ENCODE measurements at regions not wholly inside any gene's neighbourhood (a gene's known extent, or its start where the extent isn't known, plus 50 kb on each side); places are given as distances from the start of the nearest gene placed in this dataset.

GRCh38 chr6:25062070-25062811 lies 126.5 kb upstream of the RIPOR2 start:
- Histone ChIP-seq H2AFZ (ENCODE audit: low read length) (no peak overlapping the region), H3K27me3 (ENCODE audit: control insufficient read depth, insufficient read depth, low read length) (no peaks in the 10 kb centered on the region), H3K9ac (ENCODE audit: insufficient read depth, low read length) (no peak overlapping the region), H3K9me3 (ENCODE audit: control insufficient read depth, insufficient read depth, low read depth, low read length) (no peaks in the 10 kb centered on the region), H3K36me3 (ENCODE audit: control insufficient read depth, insufficient read depth, low read length) (no peaks in the 10 kb centered on the region), H3K4me3 (replicated peaks in 1 of 4; ENCODE audit: control extremely low read depth in 1 of 4, insufficient read depth in 1 of 4, low read depth in 3 of 4, low read length in 4 of 4) (no peak overlapping the region), H3K79me2 (ENCODE audit: control insufficient read depth, insufficient read depth, low read length) (no peaks in the 10 kb centered on the region), H3K4me2 (ENCODE audit: extremely low read depth, insufficient read depth, low read length) (no peak overlapping the region), H3K4me1 (ENCODE audit: control insufficient read depth, extremely low read depth, insufficient read depth, low read length) (no peaks in the 10 kb centered on the region), H4K20me1 (ENCODE audit: control insufficient read depth, extremely low read depth, insufficient read depth, low read length) (no peaks in the 10 kb centered on the region), H3K27ac (ENCODE audit: insufficient read depth, low read length) (no peak overlapping the region)
- no peak for DNase-seq (ENCODE audit: low read depth in 2 of 2)
- TF ChIP-seq EZH2 (IDR thresholded peaks at IDR 0.05; ENCODE audit: low read length, missing control alignments) (no peak), CTCF (conservative IDR thresholded peaks at IDR 0.05 in 1 of 2, IDR thresholded peaks at IDR 0.05 in 1 of 2; ENCODE audit: low read depth in 1 of 2, low read length in 2 of 2) (no peak)

GRCh38 chr6:25064006-25064405 lies 128.2 kb upstream of the RIPOR2 start:
- no peak for TF ChIP-seq EZH2 (IDR thresholded peaks at IDR 0.05; ENCODE audit: low read length, missing control alignments)
- TF ChIP-seq CTCF (conservative IDR thresholded peaks at IDR 0.05 in 1 of 2, IDR thresholded peaks at IDR 0.05 in 1 of 2; ENCODE audit: low read depth in 1 of 2, low read length in 2 of 2) = no peak
- Histone ChIP-seq H3K79me2 (ENCODE audit: control insufficient read depth, insufficient read depth, low read length) (no peaks in the 10 kb centered on the region), H3K27ac (ENCODE audit: insufficient read depth, low read length) (no peak overlapping the region), H3K4me3 (replicated peaks in 1 of 4; ENCODE audit: control extremely low read depth in 1 of 4, insufficient read depth in 1 of 4, low read depth in 3 of 4, low read length in 4 of 4) (no peak overlapping the region), H3K36me3 (ENCODE audit: control insufficient read depth, insufficient read depth, low read length) (no peaks in the 10 kb centered on the region), H3K27me3 (ENCODE audit: control insufficient read depth, insufficient read depth, low read length) (no peaks in the 10 kb centered on the region), H3K4me2 (ENCODE audit: extremely low read depth, insufficient read depth, low read length) (no peak overlapping the region), H4K20me1 (ENCODE audit: control insufficient read depth, extremely low read depth, insufficient read depth, low read length) (no peaks in the 10 kb centered on the region), H3K9ac (ENCODE audit: insufficient read depth, low read length) (no peak overlapping the region), H2AFZ (ENCODE audit: low read length) (no peak overlapping the region), H3K4me1 (ENCODE audit: control insufficient read depth, extremely low read depth, insufficient read depth, low read length) (no peaks in the 10 kb centered on the region), H3K9me3 (ENCODE audit: control insufficient read depth, insufficient read depth, low read depth, low read length) (no peaks in the 10 kb centered on the region)
- DNase-seq (ENCODE audit: low read depth in 2 of 2) = no peak

GRCh38 chr6:25065666-25066065 lies 129.9 kb upstream of the RIPOR2 start:
- H3K79me2 ChIP-seq (ENCODE audit: control insufficient read depth, insufficient read depth, low read length) = no peaks in the 10 kb centered on the region
- H4K20me1 ChIP-seq (ENCODE audit: control insufficient read depth, extremely low read depth, insufficient read depth, low read length) = no peaks in the 10 kb centered on the region
- H3K27ac ChIP-seq (ENCODE audit: insufficient read depth, low read length) = no peak overlapping the region
- TF ChIP-seq EZH2 (IDR thresholded peaks at IDR 0.05; ENCODE audit: low read length, missing control alignments) = no peak
- no peak for TF ChIP-seq CTCF (conservative IDR thresholded peaks at IDR 0.05 in 1 of 2, IDR thresholded peaks at IDR 0.05 in 1 of 2; ENCODE audit: low read depth in 1 of 2, low read length in 2 of 2)
- H3K9me3 ChIP-seq (ENCODE audit: control insufficient read depth, insufficient read depth, low read depth, low read length) = no peaks in the 10 kb centered on the region
- no peak for DNase-seq (ENCODE audit: low read depth in 2 of 2)
- H3K4me1 ChIP-seq (ENCODE audit: control insufficient read depth, extremely low read depth, insufficient read depth, low read length) = no peaks in the 10 kb centered on the region
- H3K4me2 ChIP-seq (ENCODE audit: extremely low read depth, insufficient read depth, low read length) = no peak overlapping the region
- H3K36me3 ChIP-seq (ENCODE audit: control insufficient read depth, insufficient read depth, low read length) = no peaks in the 10 kb centered on the region
- H2AFZ ChIP-seq (ENCODE audit: low read length) = no peak overlapping the region
- H3K4me3 ChIP-seq (replicated peaks in 1 of 4; ENCODE audit: control extremely low read depth in 1 of 4, insufficient read depth in 1 of 4, low read depth in 3 of 4, low read length in 4 of 4) = no peak overlapping the region
- no peaks in the 10 kb centered on the region for H3K27me3 ChIP-seq (ENCODE audit: control insufficient read depth, insufficient read depth, low read length)
- H3K9ac ChIP-seq (ENCODE audit: insufficient read depth, low read length) = no peak overlapping the region

All from fibroblast of lung (primary cell).